ENCODE measurements at regions not wholly inside any gene's neighbourhood (a gene's known extent, or its start where the extent isn't known, plus 50 kb on each side); places are given as distances from the start of the nearest gene placed in this dataset.

GRCh38 chr4:10334506-10335028 lies 122.7 kb downstream of the ZNF518B start:
- no peaks in the 10 kb centered on the region for H4K20me1 ChIP-seq (ENCODE audit: insufficient read depth, low read length)
- no peaks in the 10 kb centered on the region for H3K36me3 ChIP-seq (ENCODE audit: insufficient read depth, low read length)
- H3K79me2 ChIP-seq (ENCODE audit: insufficient read depth, low read length), result no peaks in the 10 kb centered on the region
- H3K9ac ChIP-seq (ENCODE audit: low read depth, low read length), result no peak overlapping the region
- no peak overlapping the region for H3K27ac ChIP-seq (ENCODE audit: low read length)
- no peak overlapping the region for H2AFZ ChIP-seq (ENCODE audit: low read depth, low read length)
- TF ChIP-seq CTCF (IDR thresholded peaks at IDR 0.05; ENCODE audit: borderline replicate concordance, extremely low read depth, low read length, poor library complexity, severe bottlenecking) (no peak), EZH2 (IDR thresholded peaks at IDR 0.05; ENCODE audit: borderline replicate concordance, low read depth, low read length, severe bottlenecking) (no peak)
- ATAC-seq (ENCODE audit: insufficient read depth, low read depth), result no peak
- H3K9me3 ChIP-seq (ENCODE audit: insufficient read depth, low read length, severe bottlenecking), result no peaks in the 10 kb centered on the region
- H3K27me3 ChIP-seq (ENCODE audit: insufficient read depth, low read length, poor library complexity), result no peaks in the 10 kb centered on the region
- no peaks in the 10 kb centered on the region for H3K4me1 ChIP-seq (ENCODE audit: insufficient read depth, low read length)
- no peak overlapping the region for H3K4me3 ChIP-seq (ENCODE audit: low read depth in 1 of 2, low read length in 2 of 2)
- no peak for DNase-seq
- no peak overlapping the region for H3K4me2 ChIP-seq (ENCODE audit: insufficient read depth, low read length)

GRCh38 chr4:10333942-10334341 lies 123.3 kb downstream of the ZNF518B start:
- no peaks in the 10 kb centered on the region for H3K4me1 ChIP-seq (ENCODE audit: insufficient read depth, low read length)
- no peaks in the 10 kb centered on the region for H4K20me1 ChIP-seq (ENCODE audit: insufficient read depth, low read length)
- no peak overlapping the region for H3K27ac ChIP-seq (ENCODE audit: low read length)
- H3K9ac ChIP-seq (ENCODE audit: low read depth, low read length), result no peak overlapping the region
- no peak for TF ChIP-seq EZH2 (IDR thresholded peaks at IDR 0.05; ENCODE audit: borderline replicate concordance, low read depth, low read length, severe bottlenecking)
- TF ChIP-seq CTCF (IDR thresholded peaks at IDR 0.05; ENCODE audit: borderline replicate concordance, extremely low read depth, low read length, poor library complexity, severe bottlenecking), result no peak
- H3K27me3 ChIP-seq (ENCODE audit: insufficient read depth, low read length, poor library complexity), result no peaks in the 10 kb centered on the region
- no peaks in the 10 kb centered on the region for H3K36me3 ChIP-seq (ENCODE audit: insufficient read depth, low read length)
- no peaks in the 10 kb centered on the region for H3K79me2 ChIP-seq (ENCODE audit: insufficient read depth, low read length)
- no peak for ATAC-seq (ENCODE audit: insufficient read depth, low read depth)
- no peak overlapping the region for H2AFZ ChIP-seq (ENCODE audit: low read depth, low read length)
- no peak overlapping the region for H3K4me3 ChIP-seq (ENCODE audit: low read depth in 1 of 2, low read length in 2 of 2)
- no peak overlapping the region for H3K4me2 ChIP-seq (ENCODE audit: insufficient read depth, low read length)
- no peak for DNase-seq
- H3K9me3 ChIP-seq (ENCODE audit: insufficient read depth, low read length, severe bottlenecking), result no peaks in the 10 kb centered on the region

GRCh38 chr4:10326075-10326474 lies 131.2 kb downstream of the ZNF518B start:
- Histone ChIP-seq H3K9ac (ENCODE audit: low read depth, low read length) (no peak overlapping the region), H2AFZ (ENCODE audit: low read depth, low read length) (no peak overlapping the region), H3K9me3 (ENCODE audit: insufficient read depth, low read length, severe bottlenecking) (no peaks in the 10 kb centered on the region), H3K4me1 (ENCODE audit: insufficient read depth, low read length) (no peaks in the 10 kb centered on the region), H4K20me1 (ENCODE audit: insufficient read depth, low read length) (no peaks in the 10 kb centered on the region), H3K36me3 (ENCODE audit: insufficient read depth, low read length) (no peaks in the 10 kb centered on the region), H3K4me2 (ENCODE audit: insufficient read depth, low read length) (no peak overlapping the region), H3K4me3 (ENCODE audit: low read depth in 1 of 2, low read length in 2 of 2) (no peak overlapping the region), H3K27ac (ENCODE audit: low read length) (no peak overlapping the region), H3K27me3 (ENCODE audit: insufficient read depth, low read length, poor library complexity) (no peaks in the 10 kb centered on the region), H3K79me2 (ENCODE audit: insufficient read depth, low read length) (no peaks in the 10 kb centered on the region)
- ATAC-seq (ENCODE audit: insufficient read depth, low read depth) (no peak), DNase-seq (no peak)
- TF ChIP-seq EZH2 (IDR thresholded peaks at IDR 0.05; ENCODE audit: borderline replicate concordance, low read depth, low read length, severe bottlenecking) (no peak), CTCF (IDR thresholded peaks at IDR 0.05; ENCODE audit: borderline replicate concordance, extremely low read depth, low read length, poor library complexity, severe bottlenecking) (no peak)

- Histone ChIP-seq H3K4me3 (ENCODE audit: low read depth in 1 of 2, low read length in 2 of 2) (no peak overlapping the region), H3K9ac (ENCODE audit: low read depth, low read length) (no peak overlapping the region), H3K79me2 (ENCODE audit: insufficient read depth, low read length) (no peaks in the 10 kb centered on the region), H3K4me2 (ENCODE audit: insufficient read depth, low read length) (no peak overlapping the region), H3K9me3 (ENCODE audit: insufficient read depth, low read length, severe bottlenecking) (no peaks in the 10 kb centered on the region), H3K36me3 (ENCODE audit: insufficient read depth, low read length) (no peaks in the 10 kb centered on the region), H3K4me1 (ENCODE audit: insufficient read depth, low read length) (no peaks in the 10 kb centered on the region), H2AFZ (ENCODE audit: low read depth, low read length) (no peak overlapping the region), H3K27me3 (ENCODE audit: insufficient read depth, low read length, poor library complexity) (no peaks in the 10 kb centered on the region), H4K20me1 (ENCODE audit: insufficient read depth, low read length) (no peaks in the 10 kb centered on the region), H3K27ac (ENCODE audit: low read length) (no peak overlapping the region)
- TF ChIP-seq EZH2 (IDR thresholded peaks at IDR 0.05; ENCODE audit: borderline replicate concordance, low read depth, low read length, severe bottlenecking), result no peak
- TF ChIP-seq CTCF (IDR thresholded peaks at IDR 0.05; ENCODE audit: borderline replicate concordance, extremely low read depth, low read length, poor library complexity, severe bottlenecking), result no peak
- DNase-seq (no peak), ATAC-seq (ENCODE audit: insufficient read depth, low read depth) (no peak)
Observed at GRCh38 chr4:10321931-10322330, 135.3 kb downstream of the ZNF518B start.

Data from DND-41 (cell line).